GM13977 (cell line): ENCODE measurements at regions not wholly inside any gene's neighbourhood (a gene's known extent, or its start where the extent isn't known, plus 50 kb on each side); places are given as distances from the start of the nearest gene placed in this dataset.

Source experiments
- DNase-seq: peaks from one replicate; pipeline ENCODE4 v3.0.0; 2012; ENCODE audit warnings: low spot score
- CTCF ChIP-seq: IDR thresholded peaks from 2 replicates; pipeline ENCODE4 v1.5.1; 2012; ENCODE audit warnings: mild to moderate bottlenecking, control low read depth; ENCODE audit not compliant: insufficient read depth; ENCODE audit errors: extremely low read depth, missing control alignments
- in situ Hi-C: fragments of 300-500 bp; cut with MboI; formaldehyde crosslinking; loops from one replicate; pipeline ENCODE4 v1.12.0; 2022; ENCODE audit warnings: low sequenced_read_pairs, low pct_unique_long_range_greater_than_20kb, mixed read lengths, inconsistent platforms; ENCODE audit not compliant: unreplicated experiment

- in situ Hi-C loops, result no loop called here
- DNase-seq, result no peak
- TF ChIP-seq CTCF, result no peak
Measured at GRCh38 chr10:43795093-43795492, 146.4 kb upstream of the ZNF32 start.

GRCh38 chr10:43794181-43794815 is 145.6 kb upstream of the ZNF32 start:
- TF ChIP-seq CTCF, result no peak
- no peak for DNase-seq
- in situ Hi-C loops, result no loop called here

- in situ Hi-C loops, result no loop called here
- TF ChIP-seq CTCF, result no peak
- no peak for DNase-seq
Measured at GRCh38 chr10:43793704-43794103, 145.0 kb upstream of the ZNF32 start.

- DNase-seq, result no peak
- in situ Hi-C loops, result no loop called here
- no peak for TF ChIP-seq CTCF
Measured at GRCh38 chr10:43790147-43790546, 141.5 kb upstream of the ZNF32 start.

- DNase-seq, result no peak
- in situ Hi-C loops, result no loop called here
- peak; percentile 18 for TF ChIP-seq CTCF
Measured at GRCh38 chr10:43785252-43785651, 136.6 kb upstream of the ZNF32 start.

- no peak for DNase-seq
- no peak for TF ChIP-seq CTCF
- in situ Hi-C loops, result no loop called here
Measured at GRCh38 chr10:43782814-43783213, 134.1 kb upstream of the ZNF32 start.
